ENCODE measurements at regions not wholly inside any gene's neighbourhood (a gene's known extent, or its start where the extent isn't known, plus 50 kb on each side); places are given as distances from the start of the nearest gene placed in this dataset.

GRCh38 chr10:81073155-81073554, 535.5 kb downstream of the SH2D4B start:
- TF ChIP-seq, protein P1, sequence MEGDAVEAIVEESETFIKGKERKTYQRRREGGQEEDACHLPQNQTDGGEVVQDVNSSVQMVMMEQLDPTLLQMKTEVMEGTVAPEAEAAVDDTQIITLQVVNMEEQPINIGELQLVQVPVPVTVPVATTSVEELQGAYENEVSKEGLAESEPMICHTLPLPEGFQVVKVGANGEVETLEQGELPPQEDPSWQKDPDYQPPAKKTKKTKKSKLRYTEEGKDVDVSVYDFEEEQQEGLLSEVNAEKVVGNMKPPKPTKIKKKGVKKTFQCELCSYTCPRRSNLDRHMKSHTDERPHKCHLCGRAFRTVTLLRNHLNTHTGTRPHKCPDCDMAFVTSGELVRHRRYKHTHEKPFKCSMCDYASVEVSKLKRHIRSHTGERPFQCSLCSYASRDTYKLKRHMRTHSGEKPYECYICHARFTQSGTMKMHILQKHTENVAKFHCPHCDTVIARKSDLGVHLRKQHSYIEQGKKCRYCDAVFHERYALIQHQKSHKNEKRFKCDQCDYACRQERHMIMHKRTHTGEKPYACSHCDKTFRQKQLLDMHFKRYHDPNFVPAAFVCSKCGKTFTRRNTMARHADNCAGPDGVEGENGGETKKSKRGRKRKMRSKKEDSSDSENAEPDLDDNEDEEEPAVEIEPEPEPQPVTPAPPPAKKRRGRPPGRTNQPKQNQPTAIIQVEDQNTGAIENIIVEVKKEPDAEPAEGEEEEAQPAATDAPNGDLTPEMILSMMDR (IDR thresholded peaks at IDR 0.05 in 4 of 5, conservative IDR thresholded peaks at IDR 0.05 in 1 of 5), result no peak
- TF ChIP-seq POLR2A (IDR thresholded peaks at IDR 0.05), result no peak
